ENCODE measurements at regions not wholly inside any gene's neighbourhood (a gene's known extent, or its start where the extent isn't known, plus 50 kb on each side); places are given as distances from the start of the nearest gene placed in this dataset.

DNA sequence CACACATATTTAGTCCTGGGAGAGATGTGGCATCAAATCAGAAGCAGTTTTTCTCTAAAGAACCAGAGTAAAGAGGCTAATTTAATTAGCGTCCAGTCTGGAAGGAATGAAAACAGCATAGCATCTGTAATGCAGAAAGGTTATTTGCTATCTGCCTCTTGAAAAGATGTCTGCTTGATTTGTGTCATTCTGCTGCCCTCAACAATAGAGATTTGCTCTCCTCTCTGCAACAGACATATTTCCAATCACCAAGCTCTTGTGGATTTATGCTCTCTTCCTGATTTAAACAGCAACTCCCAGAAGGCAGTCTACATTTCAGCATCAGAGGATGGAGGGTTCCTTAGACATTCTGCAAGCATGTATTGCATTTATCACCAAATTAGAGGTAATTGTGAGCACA, 53.5 kb upstream of the AKAP12 start:
- H4K20me1 ChIP-seq: no peaks in the 10 kb centered on the region
- 0 out of 22 replicates have a peak, but pooled peaks cover 0 to 4% (median 0%) of the 10 kb centered on the region in 11 experiments for H3K36me3 ChIP-seq
- peaks cover 16 to 22% (median 19%) of the 10 kb centered on the region in 11 experiments for H3K9me3 ChIP-seq (replicated peaks in 1 of 11)
- TF ChIP-seq Cebpa-rat (IDR thresholded peaks at IDR 0.05): no peak
- no peak overlapping the region for H3K9ac ChIP-seq
- H3K4me2 ChIP-seq: no peak overlapping the region
- H3K4me1 ChIP-seq: peaks cover 0 to 11% (median 5%) of the 10 kb centered on the region in 10 experiments; a peak in 9 of 20 replicates
- no peak overlapping the region for H3K4me3 ChIP-seq
- H3K27me3 ChIP-seq: no peaks in the 10 kb centered on the region
- H3K27ac ChIP-seq: no peak overlapping the region

DNA sequence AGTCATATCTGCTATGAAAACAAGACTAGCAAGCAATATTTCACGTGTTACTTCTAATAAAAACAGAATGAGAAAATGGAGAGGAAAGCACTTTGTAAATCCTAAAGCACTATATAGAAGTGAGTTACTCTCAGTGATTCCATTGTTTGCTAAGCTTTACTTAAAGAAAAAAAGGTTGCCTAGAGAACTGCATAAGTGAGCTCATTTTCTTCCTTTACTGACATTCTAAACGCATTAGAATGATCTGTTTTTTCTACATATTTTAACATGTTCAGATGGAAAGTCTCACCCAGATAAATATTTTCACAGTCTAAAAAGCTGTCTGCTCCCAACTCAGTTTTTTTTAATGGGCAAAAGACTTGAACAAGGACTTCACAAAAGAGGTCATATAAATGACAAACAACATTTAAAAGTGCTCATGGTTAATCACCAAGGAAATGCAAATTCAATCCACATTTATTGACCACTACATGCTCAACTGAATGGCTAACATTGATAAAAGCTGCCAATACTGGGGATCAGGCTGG, 52.9 kb upstream of the AKAP12 start:
- Histone ChIP-seq H3K4me2 (no peak overlapping the region), H3K4me1 (peaks cover 0 to 7% (median 1%) of the 10 kb centered on the region in 10 experiments; a peak in 8 of 20 replicates), H3K27me3 (no peaks in the 10 kb centered on the region), H3K9ac (no peak overlapping the region), H3K27ac (no peak overlapping the region), H3K4me3 (no peak overlapping the region), H3K36me3 (0 out of 22 replicates have a peak, but pooled peaks cover 0 to 4% (median 0%) of the 10 kb centered on the region in 11 experiments), H3K9me3 (replicated peaks in 1 of 11) (peaks cover 16 to 22% (median 19%) of the 10 kb centered on the region in 11 experiments), H4K20me1 (no peaks in the 10 kb centered on the region)
- TF ChIP-seq Cebpa-rat (IDR thresholded peaks at IDR 0.05): no peak
